Mucosa of gallbladder (tissue), 1 donor: ENCODE measurements at regions not wholly inside any gene's neighbourhood (a gene's known extent, or its start where the extent isn't known, plus 50 kb on each side); places are given as distances from the start of the nearest gene placed in this dataset.
"Not testable (repeated sequence)": the region's sequence is repeated elsewhere in the genome, so short reads cannot be mapped to it uniquely, and the experiment has no call there.

ENCODE experiments used
- DNase-seq: peaks from one replicate; pipeline ENCODE4 v3.0.0-alpha.2; 2020; ENCODE audit warnings: low spot score
- donor health status: DM: no; HTN: no; CAD: no.

GRCh38 chr3:124316034-124316287 is 324.0 kb upstream of the ROPN1 start:
- DNase-seq = no peak

- no peak for DNase-seq
Measured at GRCh38 chr3:124318014-124318413, 326.1 kb upstream of the ROPN1 start.

- no peak for DNase-seq
Measured at GRCh38 chr3:124318656-124319055, 326.7 kb upstream of the ROPN1 start.

GRCh38 chr3:124320976-124321375 is 329.1 kb upstream of the ROPN1 start:
- no peak for DNase-seq

GRCh38 chr3:124322309-124322880 is 330.5 kb upstream of the ROPN1 start:
- no peak for DNase-seq

- DNase-seq = no peak
Measured at GRCh38 chr3:124322966-124323365, 331.0 kb upstream of the ROPN1 start.

GRCh38 chr3:124325248-124325647 is 333.3 kb upstream of the ROPN1 start:
- DNase-seq = no peak

GRCh38 chr3:124329723-124330122 is 337.8 kb upstream of the ROPN1 start:
- no peak for DNase-seq

- DNase-seq = no peak
Measured at GRCh38 chr3:124333931-124334640, 342.2 kb upstream of the ROPN1 start.

GRCh38 chr3:124336067-124336656 is 344.2 kb upstream of the ROPN1 start:
- DNase-seq = no peak

GRCh38 chr3:124345845-124346244 is 353.9 kb upstream of the ROPN1 start:
- DNase-seq = no peak

- DNase-seq = peak; percentile 12
Measured at GRCh38 chr3:124346487-124346886, 354.6 kb upstream of the ROPN1 start.

- DNase-seq = no peak
Measured at GRCh38 chr3:124347418-124347817, 355.5 kb upstream of the ROPN1 start.

GRCh38 chr3:124348555-124348954 is 356.6 kb upstream of the ROPN1 start:
- not testable (repeated sequence) for DNase-seq

- DNase-seq = peak; percentile 21
Measured at GRCh38 chr3:124351430-124352148, 359.7 kb upstream of the ROPN1 start.

GRCh38 chr3:124352149-124352539 is 360.2 kb upstream of the ROPN1 start:
- DNase-seq = no peak

GRCh38 chr3:124353691-124354090 is 361.8 kb upstream of the ROPN1 start:
- no peak for DNase-seq

- DNase-seq = no peak
Measured at GRCh38 chr3:124354150-124354549, 362.2 kb upstream of the ROPN1 start.

- no peak for DNase-seq
Measured at GRCh38 chr3:124358156-124358555, 366.2 kb upstream of the ROPN1 start.

GRCh38 chr3:124360155-124360554 is 368.2 kb upstream of the ROPN1 start:
- DNase-seq = no peak

- DNase-seq = no peak
Measured at GRCh38 chr3:124360563-124360962, 368.6 kb upstream of the ROPN1 start.

GRCh38 chr3:124361566-124361965 is 368.7 kb upstream of the UMPS start:
- DNase-seq = no peak

GRCh38 chr3:124362455-124362854 is 367.8 kb upstream of the UMPS start:
- DNase-seq = peak; percentile 38
